OCI-M2 (cell line): ENCODE measurements at regions not wholly inside any gene's neighbourhood (a gene's known extent, or its start where the extent isn't known, plus 50 kb on each side); places are given as distances from the start of the nearest gene placed in this dataset.

Source experiments
- DNase-seq: peaks from one replicate; lab custom pipeline; 2025; ENCODE audit not compliant: unreplicated experiment; lab: John Stamatoyannopoulos, UW

DNA sequence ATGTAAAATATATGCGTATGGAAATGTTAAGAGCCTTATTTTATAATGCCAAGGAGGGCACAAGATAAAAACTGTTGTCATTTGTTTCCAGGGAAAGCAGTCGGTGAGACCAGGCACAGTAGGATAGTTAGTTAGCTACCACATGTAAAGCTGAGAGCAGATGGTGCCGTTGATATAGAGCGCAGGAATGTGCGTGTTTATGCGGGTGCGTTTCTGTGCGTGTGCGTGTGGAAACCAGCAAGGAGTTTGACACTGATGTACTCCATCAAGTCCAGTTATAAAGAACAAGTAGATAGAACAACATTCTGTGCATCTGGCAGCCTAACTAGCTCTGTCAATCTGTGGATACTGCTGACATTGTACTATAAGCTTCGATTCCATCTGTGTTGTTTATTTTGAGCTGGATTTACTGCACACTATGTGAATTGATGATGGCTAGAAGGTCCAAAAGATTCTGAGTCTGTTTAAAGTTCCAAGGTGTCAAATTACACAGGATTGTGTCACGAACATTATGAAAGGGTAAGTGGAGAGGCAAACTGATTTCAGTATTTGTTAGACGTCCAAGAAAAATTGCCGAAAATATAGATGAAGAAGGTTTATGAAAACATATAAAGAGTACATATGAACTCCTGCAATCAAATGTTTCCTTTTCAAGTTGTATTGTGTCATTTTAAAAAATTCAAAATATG, 494.9 kb upstream of the MEF2C start:
- DNase-seq = no peak

DNA sequence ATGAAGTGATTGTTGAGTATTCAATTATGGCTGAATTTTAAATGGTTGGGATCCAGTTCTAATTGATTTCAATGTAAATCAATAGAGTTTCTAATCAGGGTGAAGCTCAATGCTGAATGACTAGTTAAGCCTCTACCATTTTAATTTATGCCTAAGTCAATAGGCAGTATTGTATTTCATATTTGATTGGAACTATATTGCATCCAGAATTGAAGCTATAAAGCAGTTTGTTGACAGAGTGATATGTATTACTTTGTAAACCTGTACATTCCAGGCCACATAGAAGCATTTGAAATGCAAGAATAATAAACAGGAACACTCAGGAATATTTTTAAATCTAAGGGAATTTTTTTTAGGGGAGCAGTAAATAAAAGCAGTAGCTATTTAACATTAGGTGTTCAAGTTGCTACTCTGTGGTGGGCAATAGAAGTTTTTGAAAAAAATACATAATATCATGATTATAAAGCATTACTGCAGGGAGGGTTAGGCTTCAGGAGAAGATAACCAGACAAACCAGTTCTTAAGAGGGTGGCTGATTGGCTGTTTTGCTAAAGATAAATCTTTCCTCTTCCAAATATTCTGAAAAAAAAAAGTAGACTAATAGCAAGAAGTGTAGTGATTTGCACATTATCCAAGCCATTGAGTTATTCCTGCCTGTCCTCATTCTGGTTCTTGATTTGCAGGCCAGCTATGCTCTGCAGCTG, 492.0 kb upstream of the MEF2C start:
- no peak for DNase-seq

DNA sequence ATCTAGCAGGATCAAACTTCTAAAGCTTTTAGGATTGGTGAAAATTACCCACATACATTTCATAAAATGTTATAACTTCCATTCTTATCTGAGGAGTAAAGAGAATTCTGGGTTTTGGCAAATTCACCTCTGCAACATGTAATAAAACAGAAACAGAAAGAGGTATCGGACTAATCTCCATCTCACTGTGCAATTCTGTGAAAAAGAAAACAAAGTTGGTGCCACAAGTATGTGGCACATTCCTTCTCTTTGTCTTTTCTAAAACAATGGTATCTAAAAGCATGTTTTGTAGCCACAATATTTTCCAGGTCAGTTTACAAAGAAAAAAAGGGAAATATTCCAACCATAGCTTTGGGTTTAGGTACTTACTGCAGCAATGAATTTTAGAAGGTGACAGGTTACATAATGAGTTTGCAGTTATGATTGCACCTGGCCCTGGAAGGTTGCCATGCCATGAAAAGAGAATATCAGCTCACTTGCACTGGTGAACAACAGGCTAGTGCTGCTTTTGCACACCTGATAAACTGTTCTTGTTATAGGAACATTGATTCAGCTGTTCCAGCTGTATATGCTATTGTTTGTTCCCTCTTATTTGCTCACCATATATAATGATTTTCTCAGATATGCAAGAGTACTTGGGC, 491.3 kb upstream of the MEF2C start:
- DNase-seq = no peak

DNA sequence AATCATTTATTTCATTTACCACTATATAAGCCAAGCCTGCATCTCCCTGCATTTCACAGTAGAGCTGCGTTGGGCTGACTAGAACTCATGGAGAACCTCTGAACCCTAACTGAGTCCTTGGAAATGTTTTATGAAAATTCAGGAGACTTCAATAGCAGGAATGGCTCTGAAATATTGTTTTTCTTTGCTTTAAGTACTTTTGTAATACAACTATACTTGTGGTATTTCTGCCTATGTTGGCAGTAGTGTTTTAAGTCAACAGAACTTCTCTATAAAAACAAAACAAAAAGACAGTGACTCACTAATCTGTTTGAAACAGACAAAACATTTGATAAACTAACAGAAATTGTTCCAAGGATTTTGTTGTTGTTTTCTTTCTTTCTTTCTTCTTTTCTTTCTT, 489.2 kb upstream of the MEF2C start:
- DNase-seq = no peak

DNA sequence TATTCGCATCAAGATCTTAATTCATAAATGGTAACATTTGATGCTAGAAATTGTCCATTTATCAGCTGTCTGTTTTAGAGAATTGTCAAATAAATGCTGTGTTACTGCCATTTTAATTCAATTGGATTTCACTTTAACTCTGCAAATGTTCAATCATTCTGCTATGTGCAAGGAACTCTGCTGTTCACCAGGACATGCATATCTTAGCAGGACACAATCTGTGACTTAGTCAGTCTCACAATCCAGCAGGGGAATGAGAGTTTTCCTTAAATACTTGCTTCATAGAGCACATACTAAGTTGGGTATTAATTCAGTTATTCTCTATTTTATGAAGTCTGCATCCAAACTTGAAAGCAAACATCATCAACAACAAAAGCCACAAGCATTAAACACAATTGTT, 488.7 kb upstream of the MEF2C start:
- no peak for DNase-seq

DNA sequence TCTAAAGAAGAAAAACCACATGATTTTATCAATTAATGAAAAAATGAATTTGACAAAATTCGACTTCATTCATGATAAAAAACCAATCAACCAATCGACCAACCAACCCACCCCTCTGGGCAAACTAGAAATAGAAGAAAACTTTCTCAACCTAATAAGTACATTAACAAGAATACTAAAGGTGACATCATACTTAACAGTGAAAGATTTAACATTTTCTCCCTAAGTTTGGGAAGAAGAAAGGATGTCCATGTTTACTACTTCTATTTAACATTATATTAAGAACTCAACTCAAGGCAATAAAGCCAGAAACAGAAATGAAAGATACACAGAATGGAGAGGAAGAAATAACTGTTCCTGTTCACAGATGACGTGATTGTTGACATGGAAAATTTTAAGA, 476.1 kb upstream of the MEF2C start:
- no peak for DNase-seq

DNA sequence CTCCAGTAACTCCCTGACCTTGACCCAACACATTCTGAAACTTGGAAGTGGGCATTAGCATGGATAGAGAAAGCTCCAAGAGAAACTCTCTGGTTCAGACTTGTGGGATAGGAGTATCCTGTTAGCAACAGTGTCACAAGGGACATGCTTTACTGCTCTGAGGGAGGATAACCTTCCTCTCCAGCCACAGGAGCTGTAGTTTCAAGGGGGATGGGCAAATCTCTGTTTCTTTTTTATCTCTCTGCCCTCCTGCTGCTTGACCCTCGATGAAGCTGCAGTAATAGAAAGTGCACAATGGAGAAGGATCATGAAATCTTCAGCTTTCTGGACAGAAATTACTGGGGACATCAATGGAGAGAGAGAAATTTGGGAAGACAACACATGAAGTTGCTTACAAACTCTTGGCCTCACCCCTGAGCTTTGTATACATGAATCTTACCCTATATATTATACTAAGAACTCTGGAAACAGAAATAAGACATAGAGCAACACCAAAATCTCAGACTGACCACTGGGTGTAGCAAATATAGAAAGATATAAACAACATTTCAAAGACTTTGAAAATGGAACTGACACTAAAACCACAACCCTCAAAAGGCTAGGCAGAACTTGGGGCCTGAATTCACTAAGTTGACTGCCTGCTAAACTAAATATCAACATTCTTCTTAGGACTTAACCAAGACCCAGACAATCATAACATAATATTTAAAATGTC, 471.0 kb upstream of the MEF2C start:
- DNase-seq = no peak

DNA sequence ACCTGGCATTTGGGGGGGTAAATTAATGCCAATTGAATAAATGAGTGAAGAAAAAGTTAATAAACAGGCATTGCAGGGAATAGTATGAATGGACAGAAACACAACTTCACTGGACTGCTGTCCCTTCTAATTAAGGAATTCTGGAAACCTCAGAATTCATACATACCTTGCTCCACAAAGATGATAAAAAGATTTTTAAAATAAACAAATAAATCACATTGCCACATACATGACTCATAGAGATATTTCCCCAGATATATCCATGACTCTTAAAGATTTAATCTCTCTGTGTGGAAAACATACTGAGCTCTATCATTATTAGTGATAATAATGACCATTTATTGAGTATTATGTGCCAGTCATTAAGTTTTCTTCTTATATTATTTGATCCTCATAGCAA, 469.0 kb upstream of the MEF2C start:
- DNase-seq = no peak

DNA sequence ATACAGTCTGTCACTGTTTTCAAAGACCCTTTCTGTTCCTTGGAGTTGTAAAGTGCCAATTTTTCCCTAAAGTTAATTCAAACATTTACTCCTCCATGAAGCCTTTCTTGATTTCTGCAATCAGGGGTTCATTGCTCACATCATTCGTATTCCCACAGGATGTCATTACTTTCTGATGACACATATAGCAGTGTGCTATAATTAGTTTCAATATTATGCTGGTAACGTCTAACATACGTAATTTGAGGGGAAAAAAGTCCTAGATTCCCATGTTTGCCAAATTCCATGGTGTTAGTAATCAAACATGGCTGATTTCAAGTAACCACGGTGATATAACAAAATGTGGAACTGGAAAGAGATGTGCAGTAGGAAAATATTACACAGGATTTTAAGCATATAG, 468.2 kb upstream of the MEF2C start:
- no peak for DNase-seq

DNA sequence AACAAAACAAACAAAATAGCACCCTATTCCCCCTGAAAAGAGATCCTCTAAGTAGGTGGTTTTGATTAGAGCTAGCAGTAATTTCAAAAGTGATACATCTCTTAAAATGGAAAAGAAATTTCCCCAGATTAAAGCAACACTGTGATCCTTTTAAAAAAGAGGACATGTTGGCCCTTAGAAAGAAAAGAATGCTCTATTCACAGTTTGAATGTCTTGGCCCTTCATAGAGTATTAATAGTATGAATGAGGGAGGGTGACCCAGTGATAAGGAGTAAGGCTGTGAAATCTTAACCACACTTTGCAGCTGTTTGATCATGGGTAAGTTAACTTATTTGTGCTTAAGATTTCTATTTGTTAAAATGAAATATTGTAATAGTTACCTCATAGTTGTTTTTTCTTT, 467.7 kb upstream of the MEF2C start:
- DNase-seq = no peak

DNA sequence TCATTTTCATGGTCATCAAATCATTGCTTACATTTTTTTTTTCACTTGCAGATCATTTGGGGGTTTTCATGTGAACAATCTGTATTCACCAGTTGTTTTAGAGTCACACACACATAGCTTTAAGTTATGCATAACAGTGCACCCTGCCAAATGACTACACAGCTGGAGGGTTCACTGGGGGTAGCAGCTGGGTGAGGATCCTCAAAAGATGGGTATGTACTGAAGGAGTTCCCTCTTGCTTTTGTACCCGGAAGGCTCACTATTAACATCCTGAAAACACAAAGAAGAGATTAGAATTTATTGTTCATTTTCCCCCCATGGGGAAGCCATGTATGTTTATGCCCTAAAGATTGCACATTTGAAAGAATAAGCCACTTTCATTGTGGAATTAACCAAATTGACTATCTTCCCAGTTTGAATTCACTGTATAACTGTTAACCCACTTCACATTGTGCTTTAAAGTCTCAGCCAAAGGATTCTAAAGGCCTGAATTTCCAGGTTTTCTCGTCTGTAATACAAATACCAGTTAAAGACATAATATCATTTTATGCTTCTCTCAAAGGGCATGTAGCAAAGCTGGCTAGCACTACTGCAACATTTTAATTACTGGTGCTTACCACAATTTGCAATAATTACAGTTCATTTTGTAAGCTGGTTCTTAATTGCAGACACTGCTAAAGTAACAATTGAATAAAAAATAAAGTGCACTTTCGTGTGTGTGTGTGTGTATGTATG, 466.4 kb upstream of the MEF2C start:
- DNase-seq = no peak

DNA sequence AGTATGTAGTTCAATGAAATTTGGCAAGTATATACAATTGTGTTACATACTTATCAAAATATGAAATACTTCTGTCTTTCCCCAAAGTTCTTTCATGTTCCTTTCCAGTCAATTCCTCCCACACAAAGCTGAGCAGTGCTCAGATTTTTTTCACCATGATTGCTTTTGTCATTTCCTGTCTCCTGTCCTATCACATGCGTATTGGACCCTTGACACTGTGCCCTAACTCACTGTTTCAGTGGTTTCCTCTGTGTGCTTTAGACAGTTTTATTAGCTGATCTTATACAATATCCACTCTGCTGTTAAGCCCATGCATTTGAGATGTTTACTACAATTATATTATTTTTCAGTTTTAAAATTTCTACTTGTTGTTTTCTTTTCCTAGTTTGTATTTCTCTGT, 463.6 kb upstream of the MEF2C start:
- no peak for DNase-seq

DNA sequence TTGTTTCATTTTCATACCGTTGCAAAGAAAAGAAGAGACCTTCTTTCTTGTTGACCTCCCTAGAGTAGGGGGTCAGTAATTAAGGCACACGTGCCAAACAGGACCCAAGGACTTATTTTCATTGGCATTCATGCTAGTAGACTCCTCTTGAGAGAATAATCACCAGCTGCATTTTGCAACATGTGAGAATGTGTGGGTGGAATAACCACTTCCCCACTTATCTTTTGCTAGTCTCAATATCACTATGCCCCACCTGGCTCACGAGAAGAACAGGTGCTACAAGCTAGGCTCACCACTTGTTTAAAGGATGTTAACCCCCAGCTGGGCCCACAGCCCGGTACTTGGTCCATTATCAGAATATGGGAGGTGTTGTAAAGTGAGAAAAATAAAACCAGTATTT, 460.7 kb upstream of the MEF2C start:
- no peak for DNase-seq

DNA sequence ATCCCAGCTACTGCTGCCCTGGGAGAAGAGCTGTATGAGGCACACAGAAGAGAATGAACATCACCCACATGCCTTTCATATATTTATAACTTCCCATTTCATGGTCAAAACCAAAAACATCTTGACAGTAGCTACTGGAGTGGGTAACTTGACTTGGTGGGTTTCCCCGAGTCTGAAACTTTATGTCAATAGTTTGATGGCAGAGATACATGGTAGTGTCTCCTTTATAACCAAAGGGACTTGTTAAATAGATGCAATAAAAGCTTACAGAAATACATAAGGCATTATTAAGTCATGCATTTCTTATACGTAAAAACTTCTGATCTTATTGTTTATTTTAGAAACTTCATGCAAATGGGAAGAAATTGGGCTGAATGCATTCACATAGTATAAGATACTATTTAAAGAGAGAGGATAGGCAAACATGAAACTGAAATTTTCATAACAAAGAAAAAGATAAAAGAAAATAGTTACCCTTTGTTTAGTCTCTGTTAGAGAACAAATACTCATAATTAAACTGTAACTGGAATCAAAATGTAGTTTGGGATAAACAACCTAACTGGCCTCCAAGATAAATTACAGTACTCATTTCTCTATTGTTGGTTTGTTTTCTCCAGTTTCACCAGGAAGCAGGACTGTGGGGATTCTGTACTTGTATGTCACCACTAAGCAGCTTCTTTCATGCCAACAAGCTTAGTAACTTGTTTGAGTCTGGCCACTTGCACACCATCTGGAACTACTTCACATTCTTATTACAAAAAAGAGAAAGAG, 459.3 kb upstream of the MEF2C start:
- no peak for DNase-seq

DNA sequence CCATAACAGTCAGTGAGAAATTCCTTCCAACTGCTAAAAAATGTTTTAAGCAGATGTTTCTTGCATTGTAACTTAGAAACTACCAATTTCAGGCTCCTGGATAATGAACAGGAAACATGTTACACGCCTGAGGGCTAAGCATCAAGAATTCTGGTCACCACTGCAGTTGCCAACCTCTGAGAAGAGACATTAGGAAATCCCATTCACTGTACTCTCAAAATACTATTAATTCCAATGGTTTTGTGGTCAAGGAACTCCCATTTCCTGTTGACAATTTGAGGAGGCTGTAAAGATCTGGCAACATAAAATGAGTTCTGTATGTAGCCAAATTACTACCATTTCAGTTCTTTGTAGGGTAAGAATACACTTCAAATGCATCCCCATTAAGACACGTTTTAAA, 456.0 kb upstream of the MEF2C start:
- DNase-seq = no peak

DNA sequence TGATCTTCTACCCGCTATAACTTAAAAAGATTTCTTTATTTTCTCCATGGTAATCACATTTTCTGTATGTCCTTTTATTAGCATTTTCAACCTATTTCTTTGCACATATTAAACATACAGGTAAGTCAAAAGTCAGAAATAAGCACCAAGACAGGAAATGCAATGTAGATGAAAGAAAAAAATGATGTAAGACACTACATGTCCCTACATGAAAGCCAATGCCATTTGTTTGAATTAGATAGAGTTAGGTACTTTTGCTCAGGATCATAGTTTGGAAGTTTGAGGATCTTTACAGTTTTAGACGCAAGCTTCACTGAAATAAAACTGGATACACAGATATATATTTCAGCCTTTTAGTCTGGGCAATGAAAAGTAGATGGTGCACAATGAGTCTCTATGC, 453.1 kb upstream of the MEF2C start:
- no peak for DNase-seq

DNA sequence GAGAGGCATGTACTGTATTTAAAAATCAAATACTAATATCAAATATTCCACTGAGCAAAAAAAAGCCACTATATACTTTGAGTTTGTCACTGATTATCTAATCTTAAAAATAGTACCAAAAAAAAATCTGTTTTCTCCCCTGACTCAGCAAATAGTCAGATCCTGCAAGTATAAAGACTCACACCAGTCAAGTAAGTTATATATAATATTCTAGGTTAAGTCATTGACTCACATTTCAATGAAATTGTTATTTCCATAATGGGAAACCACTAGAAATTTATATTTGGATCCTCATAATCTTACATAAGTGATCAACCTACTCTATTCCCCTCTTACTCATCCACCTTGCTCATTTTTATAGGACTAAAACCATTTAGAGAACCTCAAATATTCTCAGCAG, 447.2 kb upstream of the MEF2C start:
- DNase-seq = no peak

DNA sequence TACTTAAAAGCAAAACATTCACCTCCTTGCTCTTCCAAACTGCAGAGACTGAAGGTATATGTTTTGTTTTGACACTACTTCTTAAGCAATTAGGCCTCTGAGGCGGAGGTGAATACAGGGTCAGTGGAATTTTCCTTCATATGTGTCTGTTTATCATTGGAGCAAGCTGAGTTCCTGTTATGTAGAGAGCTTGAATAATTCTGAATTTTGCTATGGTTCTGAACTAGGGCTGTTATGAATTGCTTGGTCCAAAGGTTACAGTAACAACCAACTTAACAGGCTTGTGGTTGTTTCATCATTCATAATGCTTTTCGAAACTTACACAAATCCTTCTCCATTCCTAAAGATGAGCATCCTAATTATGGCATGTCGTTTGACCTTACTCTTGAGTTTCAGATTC, 444.6 kb upstream of the MEF2C start:
- no peak for DNase-seq

DNA sequence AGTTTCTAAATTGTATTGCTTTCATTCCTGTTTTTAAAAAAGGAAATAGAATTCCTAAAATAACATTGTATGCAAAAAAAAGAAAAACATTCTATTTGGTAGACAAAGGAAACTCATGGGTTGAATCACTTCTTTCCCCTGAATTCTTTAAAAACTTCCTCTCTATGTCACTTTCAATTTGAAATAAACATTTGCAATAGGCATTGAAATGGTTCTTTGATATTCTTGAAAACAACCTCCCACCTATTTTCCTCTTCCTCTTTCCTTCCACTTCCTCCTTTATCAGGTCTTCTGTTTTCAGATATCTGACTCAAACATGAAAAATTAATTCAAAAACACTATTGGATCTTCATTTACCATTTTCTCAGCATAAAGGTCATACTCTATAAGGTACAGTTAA, 442.0 kb upstream of the MEF2C start:
- DNase-seq = no peak

DNA sequence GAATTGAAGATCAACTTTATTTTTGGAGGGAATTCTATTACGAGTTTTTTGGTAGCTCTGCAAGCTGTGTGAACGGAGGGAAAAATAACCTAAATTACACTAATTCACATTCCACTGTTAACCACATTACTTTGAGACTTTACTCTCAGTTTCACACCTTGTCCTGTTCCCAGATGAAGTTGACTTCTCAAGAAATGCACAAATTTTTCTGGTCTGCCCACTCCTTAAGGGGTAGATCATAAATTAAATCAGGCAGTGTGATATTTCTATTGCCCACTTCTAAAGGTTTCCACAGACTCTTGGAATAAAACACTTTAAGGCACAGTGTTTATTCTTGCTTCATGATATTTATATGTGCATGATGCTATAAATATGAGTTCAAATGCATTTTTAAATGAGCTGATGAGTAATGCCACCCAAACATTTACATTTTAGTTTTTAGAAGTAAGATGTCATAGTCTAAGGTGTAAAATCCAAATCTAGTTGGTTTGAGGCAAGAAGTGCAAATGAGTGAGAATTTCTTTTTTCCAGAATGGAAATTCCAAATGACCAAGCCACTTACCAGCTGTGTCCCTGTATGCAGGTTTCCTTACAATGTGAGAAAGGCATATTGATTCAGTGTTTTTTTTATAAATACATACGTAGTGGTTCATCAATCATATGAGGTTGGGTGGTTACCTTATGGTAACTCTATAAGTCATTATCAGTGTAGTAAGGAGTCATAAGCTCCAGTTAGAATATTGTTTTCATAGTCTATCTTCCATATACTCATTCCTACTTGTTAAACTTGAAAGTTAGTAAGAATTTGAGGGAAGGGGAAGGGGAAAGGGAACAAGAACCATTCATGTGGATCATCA, 437.7 kb upstream of the MEF2C start:
- no peak for DNase-seq
